Testis (tissue), 2 donors: ENCODE measurements at regions not wholly inside any gene's neighbourhood (a gene's known extent, or its start where the extent isn't known, plus 50 kb on each side); places are given as distances from the start of the nearest gene placed in this dataset.

Source experiments
- DNase-seq: peaks from one replicate; pipeline ENCODE4 v3.0.0-alpha.2; 2019
- H3K27ac ChIP-seq, 2 donors: fragments of 200-600 bp; sonication (generic); one replicate each; pipeline ENCODE4 v1.5.1; 2019
- H3K27me3 ChIP-seq: fragments of 200-600 bp; sonication (generic); one replicate; pipeline ENCODE4 v1.5.1; 2019
- H3K36me3 ChIP-seq: fragments of 200-600 bp; sonication (generic); one replicate; pipeline ENCODE4 v1.5.1; 2017; ENCODE audit warnings: low read depth; ENCODE audit errors: missing control alignments
- H3K4me1 ChIP-seq: fragments of 200-600 bp; sonication (generic); one replicate; pipeline ENCODE4 v1.5.1; 2019
- H3K4me3 ChIP-seq, 2 donors: fragments of 200-600 bp; sonication (generic); one replicate each; pipeline ENCODE4 v1.5.1; 2017 to 2019
- H3K9me3 ChIP-seq: fragments of 200-600 bp; sonication (generic); one replicate; pipeline ENCODE4 v1.5.1; 2017
- POLR2A ChIP-seq: fragments of 450-650 bp; IDR thresholded peaks from one replicate; pipeline ENCODE4 v1.6.1; 2017; ENCODE audit warnings: antibody characterized with exemption, mild to moderate bottlenecking, moderate library complexity
- WGBS, 2 donors: methylation state at CpG; one replicate each; pipeline ENCODE4 v1.1.5; 2018; 5-methylcytosine and 5-hydroxymethylcytosine counted together
- intact Hi-C: fragments of 100-400 bp; cut with DNase I; formaldehyde crosslinking; loops from one replicate; pipeline ENCODE4 v1.15.1; 2023; ENCODE audit warnings: low total_unique reads
- TF ChIP-seq, protein P1 (sequence below), 3 experiments: fragments of 450-650 bp in 2 of 3; fragments of 200-600 bp in 1 of 3; sonication (generic) in 1 of 3; IDR thresholded peaks; one replicate each; pipeline ENCODE4 v1.5.1; 2016 to 2019; ENCODE audit warnings: antibody characterized with exemption in 3 of 3, mild to moderate bottlenecking in 2 of 3, moderate library complexity in 1 of 3

DNA sequence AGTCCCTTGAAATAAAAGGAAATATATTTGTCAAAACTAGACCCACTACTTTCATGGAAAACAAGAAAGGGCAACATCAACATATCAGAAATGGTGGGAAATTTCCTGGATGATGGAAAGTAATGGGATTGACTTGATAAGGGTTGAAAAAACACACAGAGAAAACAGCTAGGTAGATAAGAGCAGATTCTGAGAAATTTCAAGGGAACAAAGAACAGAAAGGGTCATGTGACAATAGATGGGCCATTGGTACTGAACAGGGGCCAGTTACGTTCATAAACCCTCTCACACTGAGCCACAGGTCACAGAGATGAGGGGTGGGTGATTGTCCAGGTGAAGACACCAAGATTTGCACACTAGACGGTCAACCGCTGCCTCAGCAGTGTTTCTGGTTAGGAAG is 98.7 kb downstream of the QPCT start:
- no peak for TF ChIP-seq POLR2A
- TF ChIP-seq, protein P1, sequence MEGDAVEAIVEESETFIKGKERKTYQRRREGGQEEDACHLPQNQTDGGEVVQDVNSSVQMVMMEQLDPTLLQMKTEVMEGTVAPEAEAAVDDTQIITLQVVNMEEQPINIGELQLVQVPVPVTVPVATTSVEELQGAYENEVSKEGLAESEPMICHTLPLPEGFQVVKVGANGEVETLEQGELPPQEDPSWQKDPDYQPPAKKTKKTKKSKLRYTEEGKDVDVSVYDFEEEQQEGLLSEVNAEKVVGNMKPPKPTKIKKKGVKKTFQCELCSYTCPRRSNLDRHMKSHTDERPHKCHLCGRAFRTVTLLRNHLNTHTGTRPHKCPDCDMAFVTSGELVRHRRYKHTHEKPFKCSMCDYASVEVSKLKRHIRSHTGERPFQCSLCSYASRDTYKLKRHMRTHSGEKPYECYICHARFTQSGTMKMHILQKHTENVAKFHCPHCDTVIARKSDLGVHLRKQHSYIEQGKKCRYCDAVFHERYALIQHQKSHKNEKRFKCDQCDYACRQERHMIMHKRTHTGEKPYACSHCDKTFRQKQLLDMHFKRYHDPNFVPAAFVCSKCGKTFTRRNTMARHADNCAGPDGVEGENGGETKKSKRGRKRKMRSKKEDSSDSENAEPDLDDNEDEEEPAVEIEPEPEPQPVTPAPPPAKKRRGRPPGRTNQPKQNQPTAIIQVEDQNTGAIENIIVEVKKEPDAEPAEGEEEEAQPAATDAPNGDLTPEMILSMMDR (IDR thresholded peaks at IDR 0.05): no peak
- H3K4me3 ChIP-seq: no peak overlapping the region
- no peaks in the 10 kb centered on the region for H3K27me3 ChIP-seq
- H3K36me3 ChIP-seq: no peaks in the 10 kb centered on the region
- no peak for DNase-seq
- intact Hi-C loops: no loop called here
- no peak overlapping the region for H3K27ac ChIP-seq
- H3K4me1 ChIP-seq: no peaks in the 10 kb centered on the region
- H3K9me3 ChIP-seq: no peaks in the 10 kb centered on the region
- WGBS, 2 donors: 87 to 96% methylated on average over 3 of the region's 3 CpGs

DNA sequence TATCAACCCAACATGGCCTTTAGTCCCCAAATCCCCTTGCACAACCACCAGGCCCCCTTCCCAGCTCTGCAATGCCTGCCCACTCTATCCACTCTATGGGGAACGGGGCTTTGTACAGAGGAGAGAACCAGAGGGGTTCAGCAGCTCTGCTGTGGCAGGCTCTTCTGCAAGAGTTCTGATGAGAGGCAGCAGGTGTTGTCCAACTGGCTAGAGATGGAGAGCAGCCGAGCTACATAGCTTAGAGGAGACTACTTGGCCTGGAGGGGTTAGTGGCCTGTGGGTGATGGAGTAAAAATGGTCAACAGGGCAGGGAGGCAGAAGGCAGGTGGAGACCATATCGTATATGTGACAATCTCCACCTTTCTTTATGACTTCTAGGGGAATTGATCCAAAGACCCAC is 103.0 kb downstream of the QPCT start:
- H3K9me3 ChIP-seq: no peaks in the 10 kb centered on the region
- TF ChIP-seq POLR2A: no peak
- TF ChIP-seq, protein P1 (IDR thresholded peaks at IDR 0.05): no peak
- no peaks in the 10 kb centered on the region for H3K36me3 ChIP-seq
- H3K4me3 ChIP-seq: no peak overlapping the region
- intact Hi-C loops: no loop called here
- DNase-seq: no peak
- H3K4me1 ChIP-seq: no peaks in the 10 kb centered on the region
- no peaks in the 10 kb centered on the region for H3K27me3 ChIP-seq
- H3K27ac ChIP-seq: no peak overlapping the region
- WGBS, 2 donors: 87 to 89% methylated on average over 3 of the region's 3 CpGs

DNA sequence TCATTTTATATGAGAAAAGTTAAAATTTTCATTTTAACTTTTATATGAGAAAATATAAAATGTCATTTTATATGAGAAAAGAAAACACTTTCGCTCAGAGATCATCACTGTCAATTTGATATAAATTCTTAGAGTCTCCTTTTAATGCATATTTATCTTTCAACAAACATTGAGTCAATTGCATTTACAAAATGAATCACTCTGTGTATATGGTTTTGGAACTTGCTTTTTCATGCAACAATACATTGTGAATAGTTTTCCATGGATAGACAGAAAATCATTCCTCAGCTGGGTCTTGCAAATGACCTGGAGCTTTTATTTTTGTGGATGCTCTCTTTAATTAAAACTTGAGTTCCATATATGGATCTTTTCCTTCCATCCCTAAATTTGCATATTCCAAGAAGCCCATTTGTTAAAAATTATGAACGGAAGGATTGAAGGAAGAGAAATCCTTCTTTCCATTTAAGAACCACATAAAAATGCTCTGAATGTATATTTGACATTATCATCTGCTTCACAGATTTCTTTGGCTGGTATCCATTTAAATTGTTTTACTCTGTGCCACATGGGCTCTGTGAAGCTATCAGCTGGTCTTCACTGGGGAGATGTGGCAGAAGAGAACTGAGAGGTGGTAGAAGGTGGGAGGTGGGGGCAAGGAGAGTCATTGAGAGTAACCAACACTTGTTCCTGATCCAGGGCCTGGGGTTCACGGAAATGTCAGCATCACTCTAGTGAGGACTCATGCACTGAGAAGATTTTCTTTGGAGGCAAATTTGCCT is 104.1 kb downstream of the QPCT start:
- no peak overlapping the region for H3K27ac ChIP-seq
- intact Hi-C loops: no loop called here
- no peak overlapping the region for H3K4me3 ChIP-seq
- TF ChIP-seq, protein P1 (IDR thresholded peaks at IDR 0.05): no peak
- no peak for TF ChIP-seq POLR2A
- H3K27me3 ChIP-seq: no peaks in the 10 kb centered on the region
- 91% methylated on average over 3 of the region's 3 CpGs for WGBS, 2 donors
- no peaks in the 10 kb centered on the region for H3K36me3 ChIP-seq
- no peaks in the 10 kb centered on the region for H3K4me1 ChIP-seq
- H3K9me3 ChIP-seq: no peaks in the 10 kb centered on the region
- DNase-seq: no peak

DNA sequence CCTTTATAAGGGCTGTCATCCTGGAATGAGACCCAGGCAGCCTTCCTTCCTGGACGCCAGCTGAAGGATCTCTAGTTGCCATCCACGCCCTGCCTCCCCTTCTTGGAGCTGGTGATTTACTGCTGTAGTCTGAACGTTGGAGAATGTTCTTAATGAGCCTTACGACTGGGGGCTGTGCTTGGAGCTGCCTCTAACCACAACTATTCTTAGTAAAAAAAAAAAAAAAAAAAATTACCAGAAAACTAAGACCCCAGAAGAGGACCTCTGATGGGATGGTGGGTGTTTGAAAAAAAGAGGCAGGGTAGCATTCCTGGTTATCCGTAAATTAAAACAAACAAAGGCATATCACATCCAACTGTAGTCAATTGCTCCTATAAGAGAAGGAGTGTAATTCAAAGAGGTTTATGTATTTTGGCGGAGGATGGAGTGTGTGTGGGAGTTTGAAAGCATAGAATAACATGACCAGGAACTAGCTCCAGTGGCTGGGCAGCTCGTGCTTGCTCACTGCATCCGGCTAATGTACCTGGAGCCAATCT is 105.4 kb downstream of the QPCT start:
- H3K4me3 ChIP-seq: no peak overlapping the region
- H3K27me3 ChIP-seq: no peaks in the 10 kb centered on the region
- H3K27ac ChIP-seq: no peak overlapping the region
- no peaks in the 10 kb centered on the region for H3K9me3 ChIP-seq
- H3K4me1 ChIP-seq: no peaks in the 10 kb centered on the region
- TF ChIP-seq, protein P1 (IDR thresholded peaks at IDR 0.05): no peak
- TF ChIP-seq POLR2A: no peak
- DNase-seq: no peak
- no peaks in the 10 kb centered on the region for H3K36me3 ChIP-seq
- intact Hi-C loops: no loop called here
- WGBS, 2 donors: 42% methylated on average over 8 of the region's 8 CpGs

DNA sequence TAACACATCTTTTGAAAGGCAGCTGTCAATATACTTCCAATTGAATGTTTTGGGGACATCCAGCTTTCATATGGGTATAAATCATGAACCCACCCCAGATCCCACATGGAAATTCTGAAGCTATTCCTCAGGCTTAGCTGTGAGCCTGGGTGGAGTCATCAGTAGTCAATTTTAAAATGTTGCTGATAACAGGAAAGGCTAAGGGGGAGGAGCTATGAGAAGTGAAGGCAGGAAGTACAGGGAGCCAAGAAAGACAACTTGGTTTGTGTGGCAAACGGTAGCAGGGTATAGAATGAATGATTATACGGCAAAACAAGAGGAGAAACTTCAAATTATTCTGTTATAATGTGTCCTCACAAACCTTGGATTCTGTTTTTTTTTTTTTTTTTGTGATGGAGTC is 108.6 kb downstream of the QPCT start:
- intact Hi-C loops: no loop called here
- Histone ChIP-seq H3K9me3 (no peaks in the 10 kb centered on the region), H3K36me3 (no peaks in the 10 kb centered on the region), H3K27ac (no peak overlapping the region), H3K4me1 (no peaks in the 10 kb centered on the region), H3K4me3 (no peak overlapping the region), H3K27me3 (no peaks in the 10 kb centered on the region)
- TF ChIP-seq, protein P1 (IDR thresholded peaks at IDR 0.05): no peak
- no peak for TF ChIP-seq POLR2A
- WGBS, 2 donors: 62 to 88% methylated on average over 2 of the region's 2 CpGs
- no peak for DNase-seq
